ENCODE measurements at regions not wholly inside any gene's neighbourhood (a gene's known extent, or its start where the extent isn't known, plus 50 kb on each side); places are given as distances from the start of the nearest gene placed in this dataset.

GRCh38 chr14:65226824-65227604 lies 124.7 kb upstream of the MAX start:
- FAIRE-seq (no peak), DNase-seq (ENCODE audit: insufficient read length) (no peak)
- TF ChIP-seq POLR2A (IDR thresholded peaks at IDR 0.05; ENCODE audit: low read depth, low read length) = no peak

DNA sequence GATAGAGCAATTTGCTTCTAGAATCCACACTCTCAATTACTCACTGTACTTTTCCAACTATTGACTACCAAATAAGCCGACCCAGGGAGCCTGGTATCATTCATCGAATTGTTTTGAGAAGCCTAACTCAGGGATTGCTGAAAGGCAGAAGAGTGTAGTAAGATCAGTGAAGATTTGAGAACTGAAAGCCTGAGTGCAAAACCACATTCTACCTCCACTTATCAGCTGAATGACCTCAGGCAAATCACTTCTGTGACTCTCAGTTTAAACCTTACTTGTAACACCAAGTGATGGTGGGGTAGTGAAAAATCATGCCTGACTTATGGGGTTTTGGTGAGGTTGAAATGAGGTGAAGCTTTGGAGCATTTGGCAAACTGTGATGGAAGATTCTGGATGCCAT lies 126.1 kb upstream of the MAX start:
- peak; percentile 48 for DNase-seq (ENCODE audit: insufficient read length)
- peak; percentile 90 for FAIRE-seq
- TF ChIP-seq POLR2A (IDR thresholded peaks at IDR 0.05; ENCODE audit: low read depth, low read length) = 0 out of 2 replicates have a peak, but pooled peaks have one; percentile 40
- no peak for TF ChIP-seq TAF1 (IDR thresholded peaks at IDR 0.05; ENCODE audit: borderline replicate concordance, low read depth, low read length)
- TF ChIP-seq POLR2AphosphoS5 (IDR thresholded peaks at IDR 0.05; ENCODE audit: low read depth, low read length) = 0 out of 2 replicates have a peak, but pooled peaks have one; percentile 29

DNA sequence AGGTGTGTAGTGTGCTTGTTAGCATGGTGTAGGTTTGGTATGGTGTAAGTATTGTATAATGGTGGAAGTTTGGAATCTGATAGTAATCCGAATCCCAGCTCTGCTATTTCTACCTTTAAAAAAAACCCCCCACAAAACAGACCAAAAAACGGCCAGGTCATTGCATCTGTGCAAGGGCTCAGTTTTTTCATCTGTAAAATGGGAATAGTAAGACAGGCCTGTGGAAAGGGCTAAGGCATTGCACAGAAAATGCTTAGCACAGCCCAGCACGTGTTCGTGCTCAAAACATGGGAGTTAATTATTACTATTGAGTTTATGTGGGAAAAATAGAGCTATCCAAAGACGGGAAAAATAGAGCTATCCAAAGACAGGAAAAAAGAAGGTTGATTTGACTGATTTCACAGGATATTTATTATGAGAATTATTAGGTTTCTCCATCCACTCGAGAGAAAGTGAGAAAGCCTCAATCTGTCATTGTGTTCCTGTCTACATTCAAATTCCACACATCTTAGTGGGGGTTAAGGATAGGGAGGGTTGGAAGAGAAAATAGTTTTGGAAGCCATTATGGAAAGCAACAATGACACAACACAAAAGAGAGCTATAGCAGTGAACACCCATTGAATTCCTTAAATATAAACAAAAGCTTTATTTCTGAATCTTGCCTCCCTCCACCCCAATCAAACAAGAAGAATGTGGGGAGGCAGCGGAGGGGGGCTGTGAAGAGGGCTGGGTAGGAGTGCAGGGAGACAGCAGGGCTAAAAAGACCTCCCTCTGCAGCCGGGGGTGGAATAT lies 126.8 kb upstream of the MAX start:
- DNase-seq (ENCODE audit: insufficient read length) = no peak
- TF ChIP-seq TAF1 (IDR thresholded peaks at IDR 0.05; ENCODE audit: borderline replicate concordance, low read depth, low read length) (no peak), POLR2AphosphoS5 (IDR thresholded peaks at IDR 0.05; ENCODE audit: low read depth, low read length) (no peak), POLR2A (IDR thresholded peaks at IDR 0.05; ENCODE audit: low read depth, low read length) (no peak)
- FAIRE-seq = no peak

DNA sequence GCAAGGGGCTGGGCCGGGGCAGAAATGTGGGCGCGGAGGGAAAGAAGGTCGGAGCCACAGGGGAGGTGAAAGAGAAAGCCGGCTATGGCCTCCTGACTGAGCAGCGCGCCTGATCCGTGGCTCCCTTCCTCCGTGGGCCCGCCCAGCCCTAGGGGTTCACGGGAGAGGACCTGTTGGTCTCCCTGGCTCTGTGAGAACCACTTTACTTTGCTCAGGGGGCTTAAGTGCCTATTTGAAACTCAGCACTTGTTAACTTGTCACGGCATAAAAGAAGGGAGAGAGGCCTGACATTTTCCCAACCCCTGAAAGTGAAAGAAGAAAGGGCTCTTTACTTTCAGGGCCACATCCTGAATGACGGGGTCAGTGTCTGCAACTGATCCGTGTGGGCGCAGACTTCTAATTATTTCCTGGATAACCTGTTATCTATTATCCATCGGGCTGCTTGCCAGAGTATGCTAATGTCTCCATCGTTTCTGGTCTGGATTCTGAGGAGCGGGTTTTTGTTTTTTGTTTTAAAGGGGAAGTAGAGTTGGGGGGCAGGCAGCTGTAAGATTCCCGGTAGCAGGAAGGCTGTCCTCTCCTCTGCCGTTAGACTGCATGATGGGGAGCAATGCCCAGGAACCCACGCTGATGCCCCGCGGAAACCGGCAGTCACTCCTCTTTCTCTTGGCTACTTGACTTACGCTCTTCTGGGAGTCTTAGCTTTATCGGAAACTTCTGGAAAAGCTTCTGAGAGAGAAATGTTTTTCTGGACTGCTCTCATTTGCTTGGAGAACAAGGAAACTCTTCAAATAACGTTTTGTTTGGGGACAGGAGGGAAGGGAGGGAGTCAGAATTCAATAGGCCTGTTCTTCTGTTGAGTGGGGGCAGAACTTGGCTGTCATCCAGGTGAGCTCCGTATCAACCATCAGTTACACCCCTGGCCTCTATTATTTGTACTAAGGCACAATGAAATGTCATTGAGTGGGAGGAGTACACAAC lies 127.7 kb upstream of the MAX start:
- DNase-seq (ENCODE audit: insufficient read length) (peak; percentile 26), FAIRE-seq (peak; percentile 56)
- TF ChIP-seq TAF1 (IDR thresholded peaks at IDR 0.05; ENCODE audit: borderline replicate concordance, low read depth, low read length) (no peak), POLR2A (IDR thresholded peaks at IDR 0.05; ENCODE audit: low read depth, low read length) (peak; percentile 44; the same call in 1 of the 2 replicates), POLR2AphosphoS5 (IDR thresholded peaks at IDR 0.05; ENCODE audit: low read depth, low read length) (no peak)

GRCh38 chr14:65231286-65231980 lies 129.1 kb upstream of the MAX start:
- DNase-seq (ENCODE audit: insufficient read length) (no peak), FAIRE-seq (no peak)
- TF ChIP-seq POLR2A (IDR thresholded peaks at IDR 0.05; ENCODE audit: low read depth, low read length) (no peak), POLR2AphosphoS5 (IDR thresholded peaks at IDR 0.05; ENCODE audit: low read depth, low read length) (no peak), TAF1 (IDR thresholded peaks at IDR 0.05; ENCODE audit: borderline replicate concordance, low read depth, low read length) (no peak)

GRCh38 chr14:65234752-65235361 lies 132.5 kb upstream of the MAX start:
- no peak for FAIRE-seq
- TF ChIP-seq POLR2AphosphoS5 (IDR thresholded peaks at IDR 0.05; ENCODE audit: low read depth, low read length) (no peak), TAF1 (IDR thresholded peaks at IDR 0.05; ENCODE audit: borderline replicate concordance, low read depth, low read length) (no peak), POLR2A (IDR thresholded peaks at IDR 0.05; ENCODE audit: low read depth, low read length) (no peak)

GRCh38 chr14:65237023-65237814 lies 134.9 kb upstream of the MAX start:
- no peak for FAIRE-seq
- TF ChIP-seq TAF1 (IDR thresholded peaks at IDR 0.05; ENCODE audit: borderline replicate concordance, low read depth, low read length) = no peak
- DNase-seq (ENCODE audit: insufficient read length) = no peak

More at GRCh38 chr14:65234752-65235361, 132.5 kb upstream of the MAX start:
- DNase-seq (ENCODE audit: insufficient read length) = no peak

DNA sequence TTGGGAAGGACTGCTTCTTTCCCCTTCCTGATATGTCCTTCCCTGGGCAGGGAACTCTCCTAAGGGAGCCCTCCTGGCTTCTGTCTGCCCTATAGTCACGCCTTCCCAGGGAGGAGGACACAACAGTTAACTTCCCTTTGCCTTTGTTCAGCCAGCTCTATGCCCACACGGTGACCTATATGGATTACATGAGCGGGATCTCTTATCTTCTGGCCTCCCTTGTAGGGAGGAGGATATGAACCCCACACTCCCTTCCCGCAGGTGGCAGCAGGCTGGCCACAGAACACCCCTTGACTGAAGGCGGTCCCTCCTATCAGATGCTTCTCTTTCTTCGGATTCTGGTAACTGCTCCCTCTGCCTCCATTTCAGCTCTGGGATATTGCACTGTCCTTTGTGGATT lies 135.6 kb upstream of the MAX start:
- TF ChIP-seq POLR2AphosphoS5 (IDR thresholded peaks at IDR 0.05; ENCODE audit: low read depth, low read length) (no peak), TAF1 (IDR thresholded peaks at IDR 0.05; ENCODE audit: borderline replicate concordance, low read depth, low read length) (no peak), POLR2A (IDR thresholded peaks at IDR 0.05; ENCODE audit: low read depth, low read length) (no peak)
- FAIRE-seq = no peak
- no peak for DNase-seq (ENCODE audit: insufficient read length)

DNA sequence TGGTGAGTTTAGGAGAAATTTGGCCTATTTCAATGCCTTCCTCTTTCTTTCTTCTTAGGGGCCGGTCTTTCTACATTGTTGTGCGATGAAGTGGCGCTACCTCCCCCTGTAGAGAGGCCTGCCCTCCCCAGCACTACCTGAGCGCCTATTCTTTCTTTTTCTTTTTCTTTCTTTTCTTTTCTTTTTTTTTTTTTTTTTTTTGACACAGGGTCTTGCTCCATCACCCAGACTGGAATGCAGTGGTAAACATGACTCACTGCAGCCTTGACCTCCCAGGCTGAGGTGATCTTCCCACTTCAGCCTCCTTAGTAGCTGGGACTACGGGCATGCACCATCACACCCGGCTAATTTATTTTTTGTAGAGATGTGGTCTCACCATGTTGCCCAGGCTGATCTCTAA lies 136.1 kb upstream of the MAX start:
- TF ChIP-seq POLR2AphosphoS5 (IDR thresholded peaks at IDR 0.05; ENCODE audit: low read depth, low read length) (no peak), POLR2A (IDR thresholded peaks at IDR 0.05; ENCODE audit: low read depth, low read length) (no peak), TAF1 (IDR thresholded peaks at IDR 0.05; ENCODE audit: borderline replicate concordance, low read depth, low read length) (no peak)
- FAIRE-seq (no peak), DNase-seq (ENCODE audit: insufficient read length) (no peak)
